ENCODE measurements at regions not wholly inside any gene's neighbourhood (a gene's known extent, or its start where the extent isn't known, plus 50 kb on each side); places are given as distances from the start of the nearest gene placed in this dataset.

DNA sequence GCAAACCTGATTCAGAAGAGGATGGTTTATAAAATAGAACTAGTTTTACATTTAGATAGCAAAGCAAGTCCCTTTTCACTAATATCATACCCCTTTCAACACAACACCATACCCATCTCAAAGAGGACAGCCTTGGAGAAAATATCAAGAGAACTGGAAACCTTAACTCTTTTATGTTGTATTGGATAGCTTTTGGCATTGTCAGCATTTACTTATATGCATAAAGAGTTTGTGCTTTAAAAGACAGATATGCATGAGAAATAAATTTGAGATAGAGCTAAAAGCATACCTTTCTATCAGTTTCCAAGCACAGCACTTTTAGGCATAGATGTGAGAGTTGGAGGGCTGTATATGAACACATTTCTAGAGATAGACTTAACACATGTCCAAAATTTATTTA lies 799.3 kb upstream of the ACO1 start:
- FAIRE-seq = no peak
- no peak overlapping the region for H2AFZ ChIP-seq (ENCODE audit: low read length)
- intact Hi-C loops (cut with micrococcal nuclease; ENCODE audit: unreplicated experiment) (no loop called here), in situ Hi-C loops (cut with HindIII; ENCODE audit: extremely low pct_ligation_motif_present, low pct_unique_long_range_greater_than_20kb) (no loop called here)
- H3K9ac ChIP-seq (ENCODE audit: insufficient read depth, low read depth, low read length) = no peak overlapping the region
- CTCF ChIA-PET (ENCODE audit: low intra/inter-chr PET ratio, low total read pairs) = no interaction called here
- TF ChIP-seq HNRNPLL (IDR thresholded peaks at IDR 0.05; ENCODE audit: low read depth, low read length, poor library complexity, severe bottlenecking) (no peak), MAFF (IDR thresholded peaks at IDR 0.05; ENCODE audit: low read depth, low read length) (peak; percentile 79), MAFK (conservative IDR thresholded peaks at IDR 0.05 in 1 of 2, IDR thresholded peaks at IDR 0.05 in 1 of 2; ENCODE audit: low read length in 2 of 2) (peak; percentile 69 to 83)
- H3K79me2 ChIP-seq (ENCODE audit: insufficient read depth, low read length) = no peaks in the 10 kb centered on the region
- BruUV-seq (replicated peaks) = no TSS peak
- no peak overlapping the region for H3K4me2 ChIP-seq (ENCODE audit: low read depth, low read length)
- POLR2A ChIA-PET = no interaction called here
- no peak for ATAC-seq
- no peaks in the 10 kb centered on the region for H3K4me1 ChIP-seq (ENCODE audit: insufficient read depth, low read length)
- H4K20me1 ChIP-seq (ENCODE audit: insufficient read depth, low read length) = no peaks in the 10 kb centered on the region
- DNase-seq (ENCODE audit: low spot score) = no peak
- H3K36me3 ChIP-seq (replicated peaks in 1 of 2; ENCODE audit: control insufficient read depth in 1 of 2, insufficient read depth in 2 of 2, low read length in 2 of 2) = no peaks in the 10 kb centered on the region
- no peaks in the 10 kb centered on the region for H3K27me3 ChIP-seq (ENCODE audit: control insufficient read depth in 1 of 2, insufficient read depth in 2 of 2, low read length in 2 of 2)
- no peak overlapping the region for H3K4me3 ChIP-seq (replicated peaks in 1 of 3; ENCODE audit: insufficient read depth in 1 of 3, low read depth in 2 of 3, low read length in 3 of 3)
- H3K9me3 ChIP-seq (ENCODE audit: low read length) = no peaks in the 10 kb centered on the region
- no peak overlapping the region for H3K27ac ChIP-seq (ENCODE audit: extremely low read length, insufficient read depth, low read length)

DNA sequence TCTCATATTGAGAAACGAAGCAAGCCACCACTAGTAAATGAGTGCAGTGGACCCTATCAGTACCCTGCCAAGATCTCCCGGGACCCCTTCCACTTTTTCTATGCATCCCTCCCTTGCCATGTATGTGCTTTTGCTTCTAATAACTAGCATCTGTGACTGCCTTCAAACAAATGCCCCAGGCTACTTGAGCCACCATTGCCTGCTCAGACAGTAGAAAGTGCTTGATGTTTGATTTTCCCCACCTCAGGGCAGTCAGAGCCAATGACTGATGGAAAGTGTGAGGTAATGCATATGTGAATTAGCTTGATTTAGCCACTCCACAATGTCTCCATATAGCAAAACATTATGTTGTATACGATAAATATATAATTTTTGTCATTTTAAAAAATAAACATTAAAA lies 797.3 kb upstream of the ACO1 start:
- H3K27me3 ChIP-seq (ENCODE audit: control insufficient read depth in 1 of 2, insufficient read depth in 2 of 2, low read length in 2 of 2) = no peaks in the 10 kb centered on the region
- no peaks in the 10 kb centered on the region for H4K20me1 ChIP-seq (ENCODE audit: insufficient read depth, low read length)
- POLR2A ChIA-PET = no interaction called here
- CTCF ChIA-PET (ENCODE audit: low intra/inter-chr PET ratio, low total read pairs) = no interaction called here
- H3K9me3 ChIP-seq (ENCODE audit: low read length) = no peaks in the 10 kb centered on the region
- FAIRE-seq (no peak), DNase-seq (ENCODE audit: low spot score) (no peak), ATAC-seq (no peak)
- H3K27ac ChIP-seq (ENCODE audit: extremely low read length, insufficient read depth, low read length) = no peak overlapping the region
- no TSS peak for BruUV-seq (replicated peaks)
- H3K79me2 ChIP-seq (ENCODE audit: insufficient read depth, low read length) = no peaks in the 10 kb centered on the region
- no peak overlapping the region for H3K4me3 ChIP-seq (replicated peaks in 1 of 3; ENCODE audit: insufficient read depth in 1 of 3, low read depth in 2 of 3, low read length in 3 of 3)
- no peaks in the 10 kb centered on the region for H3K36me3 ChIP-seq (replicated peaks in 1 of 2; ENCODE audit: control insufficient read depth in 1 of 2, insufficient read depth in 2 of 2, low read length in 2 of 2)
- 15% methylated on average over 3 of the region's 3 CpGs for WGBS (ENCODE audit: low lambda C conversion rate)
- in situ Hi-C loops (cut with HindIII; ENCODE audit: extremely low pct_ligation_motif_present, low pct_unique_long_range_greater_than_20kb) (no loop called here), intact Hi-C loops (cut with micrococcal nuclease; ENCODE audit: unreplicated experiment) (no loop called here)
- no peaks in the 10 kb centered on the region for H3K4me1 ChIP-seq (ENCODE audit: insufficient read depth, low read length)
- H3K9ac ChIP-seq (ENCODE audit: insufficient read depth, low read depth, low read length) = no peak overlapping the region
- H3K4me2 ChIP-seq (ENCODE audit: low read depth, low read length) = no peak overlapping the region
- no peak overlapping the region for H2AFZ ChIP-seq (ENCODE audit: low read length)
- no peak for TF ChIP-seq YEATS4 (CRISPR knock-in tag; IDR thresholded peaks at IDR 0.05; ENCODE audit: borderline replicate concordance)
